ENCODE measurements at regions not wholly inside any gene's neighbourhood (a gene's known extent, or its start where the extent isn't known, plus 50 kb on each side); places are given as distances from the start of the nearest gene placed in this dataset.

DNA sequence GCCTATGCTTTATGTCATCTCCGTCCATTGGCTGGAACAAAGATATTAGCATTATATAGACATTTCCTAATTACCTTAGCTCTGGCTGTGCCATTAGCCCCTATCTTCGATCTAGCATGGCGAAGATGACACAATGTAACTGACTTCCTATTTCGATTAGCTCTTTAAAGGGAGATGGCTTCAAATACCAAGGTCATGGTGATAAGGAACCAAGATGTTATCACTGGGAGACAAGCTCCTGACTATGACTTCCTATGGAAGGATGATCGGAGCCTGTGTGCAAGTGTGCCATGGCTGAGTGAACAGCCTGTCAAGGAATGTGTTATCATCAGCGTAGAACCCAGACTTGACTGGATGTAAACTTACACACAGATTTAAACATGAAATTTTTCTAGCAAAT, 602.1 kb downstream of the PSAT1 start:
- TF ChIP-seq EZH2 (optimal IDR thresholded peaks at IDR 0.05; ENCODE audit: low read depth, low read length), result no peak
- TF ChIP-seq, protein P1, sequence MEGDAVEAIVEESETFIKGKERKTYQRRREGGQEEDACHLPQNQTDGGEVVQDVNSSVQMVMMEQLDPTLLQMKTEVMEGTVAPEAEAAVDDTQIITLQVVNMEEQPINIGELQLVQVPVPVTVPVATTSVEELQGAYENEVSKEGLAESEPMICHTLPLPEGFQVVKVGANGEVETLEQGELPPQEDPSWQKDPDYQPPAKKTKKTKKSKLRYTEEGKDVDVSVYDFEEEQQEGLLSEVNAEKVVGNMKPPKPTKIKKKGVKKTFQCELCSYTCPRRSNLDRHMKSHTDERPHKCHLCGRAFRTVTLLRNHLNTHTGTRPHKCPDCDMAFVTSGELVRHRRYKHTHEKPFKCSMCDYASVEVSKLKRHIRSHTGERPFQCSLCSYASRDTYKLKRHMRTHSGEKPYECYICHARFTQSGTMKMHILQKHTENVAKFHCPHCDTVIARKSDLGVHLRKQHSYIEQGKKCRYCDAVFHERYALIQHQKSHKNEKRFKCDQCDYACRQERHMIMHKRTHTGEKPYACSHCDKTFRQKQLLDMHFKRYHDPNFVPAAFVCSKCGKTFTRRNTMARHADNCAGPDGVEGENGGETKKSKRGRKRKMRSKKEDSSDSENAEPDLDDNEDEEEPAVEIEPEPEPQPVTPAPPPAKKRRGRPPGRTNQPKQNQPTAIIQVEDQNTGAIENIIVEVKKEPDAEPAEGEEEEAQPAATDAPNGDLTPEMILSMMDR (IDR thresholded peaks at IDR 0.05; ENCODE audit: low read length), result no peak
- no peak for TF ChIP-seq EZH2phosphoT487 (IDR thresholded peaks at IDR 0.05; ENCODE audit: low read length)
- H3K36me3 ChIP-seq (replicated peaks; ENCODE audit: insufficient read depth, low read length), result no peaks in the 10 kb centered on the region
- H3F3A ChIP-seq (ENCODE audit: insufficient read depth, low read length), result no peaks in the 10 kb centered on the region
- no peak overlapping the region for H3K4me3 ChIP-seq (ENCODE audit: low read length)
- H3K9me2 ChIP-seq (replicated peaks; ENCODE audit: insufficient read depth, low read length), result no peaks in the 10 kb centered on the region
- H3K79me2 ChIP-seq (ENCODE audit: low read length), result no peaks in the 10 kb centered on the region
- DNase-seq, result no peak
- H3K27ac ChIP-seq (ENCODE audit: low read length), result no peak overlapping the region
- no peak overlapping the region for H2AFZ ChIP-seq (ENCODE audit: low read length)
- no peaks in the 10 kb centered on the region for H3K9me3 ChIP-seq (replicated peaks; ENCODE audit: insufficient read depth, low read length)
- no peaks in the 10 kb centered on the region for H3K27me3 ChIP-seq (replicated peaks; ENCODE audit: insufficient read depth, low read length)
- no peak overlapping the region for H3K4me2 ChIP-seq (ENCODE audit: low read depth, low read length)
- H3K9ac ChIP-seq (ENCODE audit: low read length), result no peak overlapping the region
- H3K4me1 ChIP-seq (ENCODE audit: low read length), result no peaks in the 10 kb centered on the region
- H4K20me1 ChIP-seq (ENCODE audit: insufficient read depth, low read length), result no peaks in the 10 kb centered on the region

DNA sequence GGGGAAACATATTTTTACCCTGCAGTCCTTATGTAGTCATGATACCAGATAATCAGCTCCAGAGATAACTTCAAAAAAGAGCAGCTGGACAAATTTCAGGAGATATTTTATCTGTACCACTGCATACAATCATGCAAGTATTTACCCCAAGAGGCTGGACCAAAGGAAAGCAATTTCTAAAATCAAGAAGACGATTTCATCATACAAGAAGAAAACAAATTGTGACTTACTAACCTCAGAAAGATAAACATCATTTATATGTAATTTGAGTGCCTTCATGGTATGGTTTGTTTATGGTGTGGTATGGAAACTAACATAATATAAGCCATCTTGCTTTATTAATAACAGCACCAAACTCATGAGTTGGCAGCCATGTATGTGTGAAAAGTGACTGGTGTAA, 603.6 kb downstream of the PSAT1 start:
- H3K79me2 ChIP-seq (ENCODE audit: low read length), result no peaks in the 10 kb centered on the region
- H3K27me3 ChIP-seq (replicated peaks; ENCODE audit: insufficient read depth, low read length), result no peaks in the 10 kb centered on the region
- no peaks in the 10 kb centered on the region for H3K4me1 ChIP-seq (ENCODE audit: low read length)
- H3K4me2 ChIP-seq (ENCODE audit: low read depth, low read length), result no peak overlapping the region
- no peaks in the 10 kb centered on the region for H3K9me2 ChIP-seq (replicated peaks; ENCODE audit: insufficient read depth, low read length)
- no peak overlapping the region for H3K4me3 ChIP-seq (ENCODE audit: low read length)
- no peaks in the 10 kb centered on the region for H4K20me1 ChIP-seq (ENCODE audit: insufficient read depth, low read length)
- no peak overlapping the region for H3K9ac ChIP-seq (ENCODE audit: low read length)
- H3K9me3 ChIP-seq (replicated peaks; ENCODE audit: insufficient read depth, low read length), result no peaks in the 10 kb centered on the region
- H3F3A ChIP-seq (ENCODE audit: insufficient read depth, low read length), result no peaks in the 10 kb centered on the region
- no peak overlapping the region for H2AFZ ChIP-seq (ENCODE audit: low read length)
- TF ChIP-seq, protein P1 (IDR thresholded peaks at IDR 0.05; ENCODE audit: low read length), result no peak
- TF ChIP-seq EZH2phosphoT487 (IDR thresholded peaks at IDR 0.05; ENCODE audit: low read length) (no peak), EZH2 (optimal IDR thresholded peaks at IDR 0.05; ENCODE audit: low read depth, low read length) (no peak)
- no peak for DNase-seq
- no peak overlapping the region for H3K27ac ChIP-seq (ENCODE audit: low read length)
- no peaks in the 10 kb centered on the region for H3K36me3 ChIP-seq (replicated peaks; ENCODE audit: insufficient read depth, low read length)

DNA sequence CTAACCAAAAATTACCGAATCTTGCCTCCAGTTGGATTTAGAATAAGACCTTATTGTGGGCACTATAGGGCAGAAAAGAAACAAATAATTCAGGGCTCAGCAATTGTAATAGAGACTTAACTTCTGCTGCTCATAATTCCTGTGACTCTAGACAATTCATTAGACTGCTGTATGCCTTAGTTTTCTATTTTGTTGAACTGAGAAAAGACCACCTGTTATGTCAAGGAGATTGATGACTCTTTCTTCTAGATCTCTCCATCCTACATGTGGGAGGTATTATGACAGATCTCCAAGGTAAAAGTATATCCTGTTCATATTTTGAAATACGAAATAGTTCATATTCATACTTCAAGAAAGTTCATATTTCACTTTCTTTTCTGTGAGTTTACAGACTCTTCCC, 605.1 kb downstream of the PSAT1 start:
- H3K9ac ChIP-seq (ENCODE audit: low read length), result no peak overlapping the region
- H3K27ac ChIP-seq (ENCODE audit: low read length), result no peak overlapping the region
- H2AFZ ChIP-seq (ENCODE audit: low read length), result no peak overlapping the region
- H3K4me1 ChIP-seq (ENCODE audit: low read length), result no peaks in the 10 kb centered on the region
- no peak overlapping the region for H3K4me2 ChIP-seq (ENCODE audit: low read depth, low read length)
- no peaks in the 10 kb centered on the region for H3K79me2 ChIP-seq (ENCODE audit: low read length)
- no peaks in the 10 kb centered on the region for H3K27me3 ChIP-seq (replicated peaks; ENCODE audit: insufficient read depth, low read length)
- no peaks in the 10 kb centered on the region for H4K20me1 ChIP-seq (ENCODE audit: insufficient read depth, low read length)
- H3K36me3 ChIP-seq (replicated peaks; ENCODE audit: insufficient read depth, low read length), result no peaks in the 10 kb centered on the region
- no peaks in the 10 kb centered on the region for H3K9me3 ChIP-seq (replicated peaks; ENCODE audit: insufficient read depth, low read length)
- TF ChIP-seq, protein P1 (IDR thresholded peaks at IDR 0.05; ENCODE audit: low read length), result no peak
- TF ChIP-seq EZH2 (optimal IDR thresholded peaks at IDR 0.05; ENCODE audit: low read depth, low read length) (no peak), EZH2phosphoT487 (IDR thresholded peaks at IDR 0.05; ENCODE audit: low read length) (no peak)
- DNase-seq, result no peak
- no peak overlapping the region for H3K4me3 ChIP-seq (ENCODE audit: low read length)
- no peaks in the 10 kb centered on the region for H3F3A ChIP-seq (ENCODE audit: insufficient read depth, low read length)
- no peaks in the 10 kb centered on the region for H3K9me2 ChIP-seq (replicated peaks; ENCODE audit: insufficient read depth, low read length)
